ENCODE measurements at regions not wholly inside any gene's neighbourhood (a gene's known extent, or its start where the extent isn't known, plus 50 kb on each side); places are given as distances from the start of the nearest gene placed in this dataset.

DNA sequence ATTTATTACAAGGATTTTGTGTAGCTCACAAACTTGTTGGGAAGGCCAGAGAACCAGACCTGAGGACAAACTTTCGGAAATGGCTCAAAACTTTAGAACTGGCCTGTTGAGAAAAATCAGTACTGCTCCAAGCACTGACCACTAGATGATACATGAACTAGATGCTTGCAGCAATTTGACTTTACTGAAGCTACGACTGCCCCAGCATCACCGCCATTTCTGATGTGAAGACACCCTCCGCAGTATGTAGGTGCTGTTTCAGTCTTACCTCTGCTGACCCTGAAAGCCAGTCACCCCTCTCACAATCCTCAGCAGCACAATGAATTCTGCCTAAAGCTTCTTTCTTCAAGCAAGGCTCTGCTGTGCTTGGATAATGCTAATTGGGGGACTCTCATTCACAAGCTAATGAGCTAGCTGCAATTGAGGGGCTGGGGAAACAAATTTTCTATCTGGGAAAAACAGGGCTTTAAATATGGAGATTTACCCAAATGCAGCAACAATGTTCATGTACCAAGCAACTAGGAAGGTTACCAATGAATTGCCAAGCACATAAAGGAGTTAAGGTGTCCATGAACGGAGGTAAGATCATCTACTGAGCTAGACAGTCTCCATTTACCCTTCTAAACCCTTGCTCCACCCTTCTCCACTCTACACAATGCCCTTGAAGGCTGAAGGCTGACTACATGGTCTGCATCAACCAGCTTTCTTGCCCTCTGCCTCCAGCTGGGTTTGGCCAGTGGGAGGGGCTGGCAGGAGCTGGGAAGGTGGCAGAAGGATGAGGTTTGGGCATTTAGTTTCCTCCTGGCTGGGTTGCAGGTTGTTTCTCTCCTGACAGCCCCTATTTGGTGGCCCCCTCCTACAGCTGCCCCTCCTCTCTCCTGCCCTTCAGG is 53.2 kb upstream of the FSTL1 start:
- no peak for DNase-seq (ENCODE audit: low read depth)
- Histone ChIP-seq H3K27me3 (ENCODE audit: control insufficient read depth, insufficient read depth, low read length) (no peaks in the 10 kb centered on the region), H3K4me3 (ENCODE audit: low read depth, low read length) (no peak overlapping the region), H3K36me3 (ENCODE audit: control insufficient read depth, insufficient read depth, low read length) (no peaks in the 10 kb centered on the region)
- TF ChIP-seq, protein P1, sequence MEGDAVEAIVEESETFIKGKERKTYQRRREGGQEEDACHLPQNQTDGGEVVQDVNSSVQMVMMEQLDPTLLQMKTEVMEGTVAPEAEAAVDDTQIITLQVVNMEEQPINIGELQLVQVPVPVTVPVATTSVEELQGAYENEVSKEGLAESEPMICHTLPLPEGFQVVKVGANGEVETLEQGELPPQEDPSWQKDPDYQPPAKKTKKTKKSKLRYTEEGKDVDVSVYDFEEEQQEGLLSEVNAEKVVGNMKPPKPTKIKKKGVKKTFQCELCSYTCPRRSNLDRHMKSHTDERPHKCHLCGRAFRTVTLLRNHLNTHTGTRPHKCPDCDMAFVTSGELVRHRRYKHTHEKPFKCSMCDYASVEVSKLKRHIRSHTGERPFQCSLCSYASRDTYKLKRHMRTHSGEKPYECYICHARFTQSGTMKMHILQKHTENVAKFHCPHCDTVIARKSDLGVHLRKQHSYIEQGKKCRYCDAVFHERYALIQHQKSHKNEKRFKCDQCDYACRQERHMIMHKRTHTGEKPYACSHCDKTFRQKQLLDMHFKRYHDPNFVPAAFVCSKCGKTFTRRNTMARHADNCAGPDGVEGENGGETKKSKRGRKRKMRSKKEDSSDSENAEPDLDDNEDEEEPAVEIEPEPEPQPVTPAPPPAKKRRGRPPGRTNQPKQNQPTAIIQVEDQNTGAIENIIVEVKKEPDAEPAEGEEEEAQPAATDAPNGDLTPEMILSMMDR (IDR thresholded peaks at IDR 0.05; ENCODE audit: insufficient read depth, low read length, poor library complexity, severe bottlenecking): no peak

DNA sequence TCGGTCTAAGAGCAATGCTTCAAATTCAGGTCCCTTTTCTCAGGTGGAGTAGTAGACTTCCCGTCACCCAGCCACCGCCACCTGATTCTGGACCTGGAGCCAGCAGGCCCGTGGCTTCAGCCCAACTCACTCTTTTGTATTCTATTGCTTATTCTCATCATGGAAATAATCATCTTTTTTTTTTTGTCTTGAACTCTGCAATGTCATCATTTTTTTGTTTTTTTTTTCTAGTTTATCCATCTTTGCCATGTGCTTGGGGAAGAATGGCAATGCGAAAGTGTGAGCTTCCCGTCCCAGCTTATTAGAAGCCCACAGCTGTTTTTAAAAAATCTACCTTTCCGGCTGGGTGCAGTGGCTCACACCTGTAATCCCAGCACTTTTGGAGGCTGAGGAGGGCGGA is 51.3 kb upstream of the FSTL1 start:
- Histone ChIP-seq H3K4me3 (ENCODE audit: low read depth, low read length) (no peak overlapping the region), H3K27me3 (ENCODE audit: control insufficient read depth, insufficient read depth, low read length) (no peaks in the 10 kb centered on the region), H3K36me3 (ENCODE audit: control insufficient read depth, insufficient read depth, low read length) (no peaks in the 10 kb centered on the region)
- TF ChIP-seq, protein P1 (IDR thresholded peaks at IDR 0.05; ENCODE audit: insufficient read depth, low read length, poor library complexity, severe bottlenecking): no peak
- no peak for DNase-seq (ENCODE audit: low read depth)
